Retinal pigment epithelial cell (primary cell): ENCODE measurements at regions not wholly inside any gene's neighbourhood (a gene's known extent, or its start where the extent isn't known, plus 50 kb on each side); places are given as distances from the start of the nearest gene placed in this dataset.

Experiments used
- DNase-seq: peaks from one replicate; pipeline ENCODE4 v3.0.0-alpha.2; 2010; ENCODE audit warnings: low read depth
- H3K4me3 ChIP-seq: 2 replicates; pipeline ENCODE4 v1.5.1; 2011; ENCODE audit warnings: mild to moderate bottlenecking, low read length, control low read depth, moderate library complexity
- CTCF ChIP-seq: conservative IDR thresholded peaks from 2 replicates; pipeline ENCODE4 v1.5.1; 2011; ENCODE audit warnings: low read depth, low read length, control low read depth, inconsistent platforms

DNA sequence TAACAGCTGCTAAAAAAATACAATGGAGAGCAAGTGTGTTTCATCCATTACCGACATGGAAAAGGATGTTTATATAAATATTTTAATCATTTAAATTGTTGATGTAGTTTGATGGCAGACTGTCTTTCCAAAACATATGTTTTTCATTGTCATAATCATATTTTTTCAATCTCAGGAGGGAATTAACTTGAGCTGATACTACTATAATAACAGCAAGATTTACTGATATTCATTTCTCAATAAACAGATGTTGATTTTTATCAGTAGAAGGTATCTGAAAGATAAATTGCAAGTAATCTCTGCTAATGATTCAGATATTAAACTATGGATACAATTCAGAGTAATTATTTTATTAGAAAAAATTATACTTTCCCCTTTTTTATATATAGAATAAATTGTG is 274.9 kb upstream of the TMEFF2 start:
- H3K4me3 ChIP-seq, result no peak overlapping the region
- no peak for DNase-seq
- no peak for TF ChIP-seq CTCF

DNA sequence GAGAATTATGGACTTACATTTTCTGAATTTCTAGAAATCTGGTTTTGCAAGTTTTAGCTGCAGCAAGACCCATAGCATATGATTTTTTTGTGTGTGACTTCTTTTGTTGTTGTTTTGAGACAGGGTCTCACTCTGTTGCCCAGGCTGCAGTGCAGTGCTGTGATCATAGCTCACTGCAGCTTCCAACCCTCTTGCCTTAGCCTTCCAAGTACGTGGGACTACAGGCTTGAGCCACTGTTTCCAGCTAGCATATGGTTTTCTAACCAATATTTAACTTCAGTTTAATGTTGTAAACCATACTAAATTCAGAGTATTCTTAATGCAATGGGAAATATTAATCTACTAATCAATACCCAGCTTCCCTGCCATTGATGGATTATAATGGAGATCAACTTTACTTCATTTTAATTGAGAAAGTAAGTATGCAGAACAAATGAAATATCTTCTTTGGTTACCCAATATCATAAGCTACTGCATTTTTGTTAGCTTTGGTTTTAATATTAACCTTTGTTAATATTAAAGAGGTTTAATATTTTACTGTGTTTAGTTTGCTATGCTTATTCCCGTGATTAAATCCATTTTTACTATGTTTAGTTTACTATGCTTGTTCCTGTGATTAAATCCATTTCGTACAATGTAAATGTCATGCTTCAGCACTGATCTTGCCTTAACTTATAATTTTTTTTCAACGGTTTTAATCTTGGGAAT is 273.4 kb upstream of the TMEFF2 start:
- DNase-seq, result no peak
- TF ChIP-seq CTCF, result no peak
- H3K4me3 ChIP-seq, result no peak overlapping the region

DNA sequence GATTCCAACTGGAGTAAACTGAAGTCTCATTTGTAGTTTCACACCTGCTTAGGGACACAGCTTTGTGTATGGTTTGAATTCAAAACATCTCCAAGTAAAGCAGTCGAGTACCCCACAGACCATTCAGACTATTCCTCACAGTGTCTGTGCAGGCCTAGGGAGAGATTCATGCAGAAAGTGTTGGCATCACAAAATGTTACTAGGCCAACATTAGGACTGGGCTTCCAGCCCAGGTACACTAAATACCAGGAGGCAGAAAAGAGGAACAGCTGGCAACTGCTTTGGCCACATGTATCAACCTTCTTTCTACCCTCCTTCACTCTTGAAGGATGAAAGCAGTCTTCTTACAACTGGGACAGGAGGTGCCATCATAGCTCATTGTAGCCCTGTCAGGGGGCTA is 270.4 kb upstream of the TMEFF2 start:
- DNase-seq, result no peak

GRCh38 chr2:192459422-192459821 is 264.7 kb upstream of the TMEFF2 start:
- TF ChIP-seq CTCF, result no peak

More for the DNA sequence above, 270.4 kb upstream of the TMEFF2 start:
- no peak overlapping the region for H3K4me3 ChIP-seq
- no peak for TF ChIP-seq CTCF

GRCh38 chr2:192448881-192449280 is 254.1 kb upstream of the TMEFF2 start:
- H3K4me3 ChIP-seq, result no peak overlapping the region
- DNase-seq, result no peak
- no peak for TF ChIP-seq CTCF

More at GRCh38 chr2:192459422-192459821, 264.7 kb upstream of the TMEFF2 start:
- H3K4me3 ChIP-seq, result no peak overlapping the region
- no peak for DNase-seq

GRCh38 chr2:192444286-192444838 is 249.6 kb upstream of the TMEFF2 start:
- TF ChIP-seq CTCF, result no peak
- no peak for DNase-seq
- no peak overlapping the region for H3K4me3 ChIP-seq

GRCh38 chr2:192443831-192444230 is 249.1 kb upstream of the TMEFF2 start:
- TF ChIP-seq CTCF, result no peak
- DNase-seq, result no peak
- no peak overlapping the region for H3K4me3 ChIP-seq
